KMS-11 (cell line): ENCODE measurements at regions not wholly inside any gene's neighbourhood (a gene's known extent, or its start where the extent isn't known, plus 50 kb on each side); places are given as distances from the start of the nearest gene placed in this dataset.

Source experiments
- H2AFZ ChIP-seq: fragments of 200-600 bp; sonication (generic); 2 replicates; pipeline ENCODE4 v1.6.1; 2016; ENCODE audit warnings: antibody characterized with exemption, mixed run types, low read depth
- H3K27ac ChIP-seq: fragments of 200-600 bp; sonication (generic); 2 replicates; pipeline ENCODE4 v1.6.1; 2016; ENCODE audit warnings: mild to moderate bottlenecking, mixed run types
- H3K27me3 ChIP-seq: fragments of 200-600 bp; sonication (generic); 2 replicates; pipeline ENCODE4 v1.6.1; 2017; ENCODE audit warnings: mild to moderate bottlenecking, low read depth, mixed run types, moderate library complexity; ENCODE audit not compliant: insufficient read depth
- H3K36me3 ChIP-seq: fragments of 200-600 bp; sonication (generic); 2 replicates; pipeline ENCODE4 v1.6.1; 2017; ENCODE audit warnings: mild to moderate bottlenecking, mixed run types; ENCODE audit not compliant: insufficient read depth
- H3K4me1 ChIP-seq: fragments of 200-600 bp; sonication (generic); 2 replicates; pipeline ENCODE4 v1.6.1; 2016; ENCODE audit warnings: mild to moderate bottlenecking, low read depth, mixed run types; ENCODE audit not compliant: poor library complexity, severe bottlenecking
- H3K4me2 ChIP-seq: fragments of 200-600 bp; sonication (generic); 2 replicates; pipeline ENCODE4 v1.7.0; 2016; ENCODE audit warnings: mild to moderate bottlenecking, mixed run types
- H3K4me3 ChIP-seq: fragments of 200-600 bp; sonication (generic); IDR thresholded peaks from 2 replicates; pipeline ENCODE4 v1.6.1; 2017; ENCODE audit warnings: low read depth, low read length, mixed read lengths; ENCODE audit not compliant: insufficient read depth
- H3K79me2 ChIP-seq: fragments of 200-600 bp; sonication (generic); 2 replicates; pipeline ENCODE4 v1.6.1; 2016; ENCODE audit warnings: low read depth, mixed run types; ENCODE audit not compliant: insufficient read depth
- H3K9ac ChIP-seq: fragments of 200-600 bp; sonication (generic); 2 replicates; pipeline ENCODE4 v1.6.1; 2016; ENCODE audit warnings: mild to moderate bottlenecking, mixed run types
- H4K20me1 ChIP-seq: fragments of 200-600 bp; sonication (generic); 2 replicates; pipeline ENCODE4 v1.6.1; 2016; ENCODE audit warnings: mild to moderate bottlenecking, mixed run types; ENCODE audit not compliant: insufficient read depth
- CTCF ChIP-seq: fragments of 200-600 bp; sonication (generic); conservative IDR thresholded peaks from 2 replicates; pipeline ENCODE4 v1.6.1; 2017; ENCODE audit warnings: low read depth, mild to moderate bottlenecking, antibody characterized with exemption, low read length, moderate library complexity, mixed read lengths

GRCh38 chr2:147589127-147589526 is 255.7 kb upstream of the ACVR2A start:
- TF ChIP-seq CTCF, result no peak

GRCh38 chr2:147588191-147588590 is 256.6 kb upstream of the ACVR2A start:
- H2AFZ ChIP-seq, result no peak overlapping the region
- no peak overlapping the region for H3K9ac ChIP-seq
- H3K4me1 ChIP-seq, result no peaks in the 10 kb centered on the region
- H3K79me2 ChIP-seq, result no peaks in the 10 kb centered on the region
- no peaks in the 10 kb centered on the region for H3K27me3 ChIP-seq
- H3K27ac ChIP-seq, result no peak overlapping the region
- H3K4me2 ChIP-seq, result no peak overlapping the region
- H3K36me3 ChIP-seq, result no peaks in the 10 kb centered on the region
- H3K4me3 ChIP-seq, result no peak overlapping the region
- H4K20me1 ChIP-seq, result no peaks in the 10 kb centered on the region
- no peak for TF ChIP-seq CTCF

More at GRCh38 chr2:147589127-147589526, 255.7 kb upstream of the ACVR2A start:
- H3K4me1 ChIP-seq, result no peaks in the 10 kb centered on the region
- H3K36me3 ChIP-seq, result no peaks in the 10 kb centered on the region
- H3K4me3 ChIP-seq, result no peak overlapping the region
- H4K20me1 ChIP-seq, result no peaks in the 10 kb centered on the region
- H3K27ac ChIP-seq, result no peak overlapping the region
- H3K79me2 ChIP-seq, result no peaks in the 10 kb centered on the region
- no peaks in the 10 kb centered on the region for H3K27me3 ChIP-seq
- H3K9ac ChIP-seq, result no peak overlapping the region
- no peak overlapping the region for H2AFZ ChIP-seq
- no peak overlapping the region for H3K4me2 ChIP-seq

GRCh38 chr2:147578529-147578928 is 266.3 kb upstream of the ACVR2A start:
- Histone ChIP-seq H4K20me1 (no peaks in the 10 kb centered on the region), H3K27ac (no peak overlapping the region), H3K4me3 (no peak overlapping the region), H3K9ac (no peak overlapping the region), H3K27me3 (no peaks in the 10 kb centered on the region), H3K4me2 (no peak overlapping the region), H3K79me2 (no peaks in the 10 kb centered on the region), H2AFZ (no peak overlapping the region), H3K4me1 (no peaks in the 10 kb centered on the region), H3K36me3 (no peaks in the 10 kb centered on the region)
- TF ChIP-seq CTCF, result no peak

- Histone ChIP-seq H4K20me1 (no peaks in the 10 kb centered on the region), H3K4me1 (no peaks in the 10 kb centered on the region), H3K4me3 (no peak overlapping the region), H3K4me2 (no peak overlapping the region), H3K27me3 (no peaks in the 10 kb centered on the region), H2AFZ (no peak overlapping the region), H3K27ac (no peak overlapping the region), H3K9ac (no peak overlapping the region), H3K79me2 (no peaks in the 10 kb centered on the region), H3K36me3 (no peaks in the 10 kb centered on the region)
- no peak for TF ChIP-seq CTCF
Measured at GRCh38 chr2:147577998-147578380, 266.8 kb upstream of the ACVR2A start.
